ENCODE measurements at regions not wholly inside any gene's neighbourhood (a gene's known extent, or its start where the extent isn't known, plus 50 kb on each side); places are given as distances from the start of the nearest gene placed in this dataset.

- no peak overlapping the region for H3K27ac Mint-ChIP-seq
- TF ChIP-seq CTCF (IDR thresholded peaks at IDR 0.05; ENCODE audit: unreplicated experiment) = no peak
- H3K4me3 Mint-ChIP-seq = no peak overlapping the region
- no peaks in the 10 kb centered on the region for H3K36me3 Mint-ChIP-seq
- H3K4me1 Mint-ChIP-seq = peaks cover 10% of the 10 kb centered on the region
- no peaks in the 10 kb centered on the region for H3K27me3 Mint-ChIP-seq (ENCODE audit: low read depth)
- no peak for DNase-seq (ENCODE audit: low spot score in 2 of 2, unreplicated experiment in 2 of 2)
- no peaks in the 10 kb centered on the region for H3K9me3 Mint-ChIP-seq
These were observed 156.0 kb upstream of the SOX4 start for GRCh38 chr6:21437581-21437980.

GRCh38 chr6:21438237-21438985 is 155.1 kb upstream of the SOX4 start:
- no peaks in the 10 kb centered on the region for H3K9me3 Mint-ChIP-seq

GRCh38 chr6:21438986-21439352 is 154.6 kb upstream of the SOX4 start:
- no peak overlapping the region for H3K27ac Mint-ChIP-seq
- no peaks in the 10 kb centered on the region for H3K27me3 Mint-ChIP-seq (ENCODE audit: low read depth)
- no peak for DNase-seq (ENCODE audit: low spot score in 2 of 2, unreplicated experiment in 2 of 2)
- no peak overlapping the region for H3K4me3 Mint-ChIP-seq
- no peak for TF ChIP-seq CTCF (IDR thresholded peaks at IDR 0.05; ENCODE audit: unreplicated experiment)
- no peaks in the 10 kb centered on the region for H3K9me3 Mint-ChIP-seq
- no peaks in the 10 kb centered on the region for H3K36me3 Mint-ChIP-seq
- H3K4me1 Mint-ChIP-seq = peaks cover 5% of the 10 kb centered on the region

More at GRCh38 chr6:21438237-21438985, 155.1 kb upstream of the SOX4 start:
- TF ChIP-seq CTCF (IDR thresholded peaks at IDR 0.05; ENCODE audit: unreplicated experiment) = no peak
- no peak overlapping the region for H3K27ac Mint-ChIP-seq
- H3K36me3 Mint-ChIP-seq = no peaks in the 10 kb centered on the region
- no peak overlapping the region for H3K4me3 Mint-ChIP-seq
- DNase-seq (ENCODE audit: low spot score in 2 of 2, unreplicated experiment in 2 of 2) = no peak
- peaks cover 9% of the 10 kb centered on the region for H3K4me1 Mint-ChIP-seq
- no peaks in the 10 kb centered on the region for H3K27me3 Mint-ChIP-seq (ENCODE audit: low read depth)

GRCh38 chr6:21441386-21441785 is 152.2 kb upstream of the SOX4 start:
- Mint-ChIP-seq H3K27ac (no peak overlapping the region), H3K36me3 (no peaks in the 10 kb centered on the region), H3K4me3 (no peak overlapping the region), H3K4me1 (peaks cover 5% of the 10 kb centered on the region), H3K9me3 (no peaks in the 10 kb centered on the region), H3K27me3 (ENCODE audit: low read depth) (no peaks in the 10 kb centered on the region)
- no peak for TF ChIP-seq CTCF (IDR thresholded peaks at IDR 0.05; ENCODE audit: unreplicated experiment)
- DNase-seq (ENCODE audit: low spot score in 2 of 2, unreplicated experiment in 2 of 2) = no peak

GRCh38 chr6:21442874-21443273 is 150.7 kb upstream of the SOX4 start:
- no peak for TF ChIP-seq CTCF (IDR thresholded peaks at IDR 0.05; ENCODE audit: unreplicated experiment)
- Mint-ChIP-seq H3K27me3 (ENCODE audit: low read depth) (no peaks in the 10 kb centered on the region), H3K36me3 (no peaks in the 10 kb centered on the region), H3K27ac (no peak overlapping the region), H3K4me3 (no peak overlapping the region), H3K9me3 (no peaks in the 10 kb centered on the region), H3K4me1 (peaks cover 7% of the 10 kb centered on the region)
- no peak for DNase-seq (ENCODE audit: low spot score in 2 of 2, unreplicated experiment in 2 of 2)

Measured in mesothelial cell of epicardium (in vitro differentiated cells).